Thoracic aorta (tissue), 2 donors: ENCODE measurements at regions not wholly inside any gene's neighbourhood (a gene's known extent, or its start where the extent isn't known, plus 50 kb on each side); places are given as distances from the start of the nearest gene placed in this dataset.

Source experiments
- ATAC-seq: fragments of 150-250 bp; one replicate; pipeline ENCODE4 v1.8.0; 2017; ENCODE audit warnings: low read depth; ENCODE audit not compliant: insufficient number of reproducible peaks, low FRiP score
- DNase-seq: peaks from one replicate; pipeline ENCODE4 v3.0.0-alpha.2; 2020; ENCODE audit warnings: low spot score
- H3K27ac ChIP-seq, 2 donors: fragments of 200-600 bp; sonication (generic); 1 replicate in 1 of 2; 2 replicates in 1 of 2; pipeline ENCODE4 v1.5.1; 2016; ENCODE audit warnings: mild to moderate bottlenecking in 2 of 2, moderate library complexity in 2 of 2
- H3K27me3 ChIP-seq: fragments of 200-600 bp; sonication (generic); replicated peaks from 2 replicates; pipeline ENCODE4 v1.6.0; 2016; ENCODE audit warnings: mild to moderate bottlenecking; ENCODE audit not compliant: insufficient read depth
- H3K36me3 ChIP-seq: fragments of 200-600 bp; sonication (generic); one replicate; pipeline ENCODE4 v1.5.1; 2016
- H3K4me1 ChIP-seq, 2 donors: fragments of 200-600 bp; sonication (generic); 1 replicate in 1 of 2; 2 replicates in 1 of 2; pipeline versions ENCODE4 v1.5.1 to v1.6.0; 2016; ENCODE audit warnings: low read depth in 2 of 2, mild to moderate bottlenecking in 1 of 2; ENCODE audit not compliant: control insufficient read depth in 1 of 2
- H3K4me3 ChIP-seq: fragments of 200-600 bp; sonication (generic); 2 replicates; pipeline ENCODE4 v1.5.1; 2016; ENCODE audit warnings: mild to moderate bottlenecking
- H3K9me3 ChIP-seq: fragments of 200-600 bp; sonication (generic); 2 replicates; pipeline ENCODE4 v1.5.1; 2016
- TF ChIP-seq, protein P1 (sequence below): fragments of 200-600 bp; sonication (generic); IDR thresholded peaks from one replicate; pipeline ENCODE4 v1.5.1; 2019; ENCODE audit warnings: antibody characterized with exemption

DNA sequence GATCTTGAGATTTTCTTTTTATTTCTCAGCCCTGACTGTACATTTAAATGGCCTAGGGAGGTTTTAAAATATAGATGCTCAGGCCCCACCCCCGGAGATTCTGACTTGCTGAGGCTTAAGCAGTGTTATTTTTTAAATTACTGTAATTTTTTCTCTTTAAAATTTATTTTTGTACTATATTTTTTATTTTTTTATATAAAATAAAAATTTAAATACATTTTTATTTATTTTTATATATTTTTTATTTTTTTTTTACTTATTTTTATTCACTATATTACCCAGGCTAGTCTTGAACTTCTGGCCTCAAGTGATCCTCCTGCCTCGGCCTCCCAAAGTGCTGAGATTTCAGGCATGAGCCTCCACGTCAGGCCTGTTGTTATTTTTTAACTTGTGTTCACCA is 83.3 kb downstream of the KATNIP start:
- no peak overlapping the region for H3K4me3 ChIP-seq
- H3K4me1 ChIP-seq: no peaks in the 10 kb centered on the region
- no peak for DNase-seq
- no peaks in the 10 kb centered on the region for H3K27me3 ChIP-seq
- no peaks in the 10 kb centered on the region for H3K9me3 ChIP-seq
- H3K27ac ChIP-seq: no peak overlapping the region
- no peaks in the 10 kb centered on the region for H3K36me3 ChIP-seq
- ATAC-seq: no peak
- TF ChIP-seq, protein P1, sequence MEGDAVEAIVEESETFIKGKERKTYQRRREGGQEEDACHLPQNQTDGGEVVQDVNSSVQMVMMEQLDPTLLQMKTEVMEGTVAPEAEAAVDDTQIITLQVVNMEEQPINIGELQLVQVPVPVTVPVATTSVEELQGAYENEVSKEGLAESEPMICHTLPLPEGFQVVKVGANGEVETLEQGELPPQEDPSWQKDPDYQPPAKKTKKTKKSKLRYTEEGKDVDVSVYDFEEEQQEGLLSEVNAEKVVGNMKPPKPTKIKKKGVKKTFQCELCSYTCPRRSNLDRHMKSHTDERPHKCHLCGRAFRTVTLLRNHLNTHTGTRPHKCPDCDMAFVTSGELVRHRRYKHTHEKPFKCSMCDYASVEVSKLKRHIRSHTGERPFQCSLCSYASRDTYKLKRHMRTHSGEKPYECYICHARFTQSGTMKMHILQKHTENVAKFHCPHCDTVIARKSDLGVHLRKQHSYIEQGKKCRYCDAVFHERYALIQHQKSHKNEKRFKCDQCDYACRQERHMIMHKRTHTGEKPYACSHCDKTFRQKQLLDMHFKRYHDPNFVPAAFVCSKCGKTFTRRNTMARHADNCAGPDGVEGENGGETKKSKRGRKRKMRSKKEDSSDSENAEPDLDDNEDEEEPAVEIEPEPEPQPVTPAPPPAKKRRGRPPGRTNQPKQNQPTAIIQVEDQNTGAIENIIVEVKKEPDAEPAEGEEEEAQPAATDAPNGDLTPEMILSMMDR: no peak

DNA sequence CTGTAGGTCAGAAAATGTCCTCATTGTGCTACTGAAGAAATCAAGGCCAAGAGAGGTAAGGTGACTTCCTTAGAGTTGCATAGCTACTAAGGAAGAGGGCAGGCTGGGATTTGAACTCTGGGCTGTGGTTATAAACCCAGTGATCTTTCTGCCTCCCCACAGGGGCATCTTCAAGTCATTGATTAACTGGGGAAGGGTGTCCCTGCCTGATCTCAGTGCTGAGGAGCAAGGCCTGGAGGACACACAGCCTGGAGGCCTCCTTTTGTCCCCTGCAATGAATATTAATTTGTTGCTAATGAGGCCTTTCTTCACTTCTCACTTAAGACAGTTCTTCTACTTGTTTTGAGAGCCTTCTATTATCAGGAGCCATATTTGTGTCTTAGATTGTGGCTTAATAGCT is 83.8 kb downstream of the KATNIP start:
- Histone ChIP-seq H3K36me3 (no peaks in the 10 kb centered on the region), H3K4me3 (no peak overlapping the region), H3K27me3 (no peaks in the 10 kb centered on the region), H3K4me1 (no peaks in the 10 kb centered on the region), H3K27ac (no peak overlapping the region), H3K9me3 (no peaks in the 10 kb centered on the region)
- DNase-seq: no peak
- TF ChIP-seq, protein P1: no peak
- no peak for ATAC-seq

DNA sequence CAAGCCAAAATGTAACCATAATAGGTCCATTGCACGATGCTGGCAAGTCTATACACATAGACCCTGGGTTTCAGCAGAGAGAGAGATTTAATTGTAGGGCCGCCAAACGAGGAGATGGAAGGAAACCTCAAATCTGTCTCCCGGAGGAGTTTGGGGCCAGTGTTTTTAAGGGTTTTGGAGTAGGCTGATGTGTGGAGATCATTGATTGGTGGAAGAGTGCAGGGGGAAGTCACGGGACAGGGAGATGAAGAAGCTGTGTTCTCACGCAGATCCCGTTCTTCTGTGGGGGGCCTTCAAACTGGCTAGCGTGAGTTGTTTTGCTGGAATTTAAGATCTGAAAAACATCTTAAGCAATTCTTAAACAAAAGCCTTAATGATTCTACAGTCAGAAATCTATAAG is 84.8 kb downstream of the KATNIP start:
- TF ChIP-seq, protein P1: no peak
- ATAC-seq (no peak), DNase-seq (no peak)

DNA sequence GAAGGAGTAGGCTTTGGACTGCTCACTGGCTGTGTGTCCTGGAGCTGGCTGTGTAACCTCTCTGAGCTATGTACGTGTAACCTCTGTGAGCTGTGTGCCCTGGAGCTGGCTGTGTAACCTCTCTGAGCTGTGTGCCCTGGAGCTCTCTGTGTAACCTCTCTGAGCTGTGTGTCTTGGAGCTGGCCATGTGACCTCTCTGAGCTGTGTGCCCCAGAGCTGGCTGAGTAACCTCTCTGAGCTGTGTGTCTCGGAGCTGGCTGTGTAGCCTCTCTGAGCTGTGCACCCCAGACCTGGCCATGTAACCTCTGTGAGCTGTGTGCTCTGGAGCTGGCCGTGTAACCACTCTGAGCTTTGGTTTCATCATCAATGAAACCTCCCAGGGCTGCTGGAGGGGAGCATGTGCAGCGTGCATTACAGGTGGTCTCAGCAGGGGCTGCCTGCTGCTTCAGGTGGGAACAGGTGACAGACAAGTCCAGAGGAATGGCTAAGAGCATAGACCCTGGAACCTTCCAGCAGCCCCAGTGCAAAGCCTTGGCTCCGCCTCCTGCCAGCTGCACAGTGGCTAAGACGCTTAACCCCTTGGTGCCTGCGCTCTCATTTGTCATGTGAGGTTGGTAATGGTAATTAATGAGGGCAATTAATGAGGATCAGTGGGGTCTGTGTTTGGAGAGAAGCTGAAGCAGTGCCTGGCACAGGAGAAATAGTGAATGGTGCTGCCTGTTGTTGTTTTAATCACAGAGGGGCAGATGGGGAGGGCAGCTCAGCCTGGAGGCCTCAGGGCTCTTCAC is 86.7 kb downstream of the KATNIP start:
- Histone ChIP-seq H3K4me3 (no peak overlapping the region), H3K27me3 (no peaks in the 10 kb centered on the region), H3K9me3 (no peaks in the 10 kb centered on the region), H3K36me3 (no peaks in the 10 kb centered on the region), H3K27ac (no peak overlapping the region), H3K4me1 (no peaks in the 10 kb centered on the region)
- ATAC-seq (no peak), DNase-seq (no peak)
- TF ChIP-seq, protein P1: no peak

More for the DNA sequence above, 84.8 kb downstream of the KATNIP start:
- H3K4me1 ChIP-seq: no peaks in the 10 kb centered on the region
- no peak overlapping the region for H3K27ac ChIP-seq
- no peak overlapping the region for H3K4me3 ChIP-seq
- no peaks in the 10 kb centered on the region for H3K9me3 ChIP-seq
- H3K27me3 ChIP-seq: no peaks in the 10 kb centered on the region
- no peaks in the 10 kb centered on the region for H3K36me3 ChIP-seq

DNA sequence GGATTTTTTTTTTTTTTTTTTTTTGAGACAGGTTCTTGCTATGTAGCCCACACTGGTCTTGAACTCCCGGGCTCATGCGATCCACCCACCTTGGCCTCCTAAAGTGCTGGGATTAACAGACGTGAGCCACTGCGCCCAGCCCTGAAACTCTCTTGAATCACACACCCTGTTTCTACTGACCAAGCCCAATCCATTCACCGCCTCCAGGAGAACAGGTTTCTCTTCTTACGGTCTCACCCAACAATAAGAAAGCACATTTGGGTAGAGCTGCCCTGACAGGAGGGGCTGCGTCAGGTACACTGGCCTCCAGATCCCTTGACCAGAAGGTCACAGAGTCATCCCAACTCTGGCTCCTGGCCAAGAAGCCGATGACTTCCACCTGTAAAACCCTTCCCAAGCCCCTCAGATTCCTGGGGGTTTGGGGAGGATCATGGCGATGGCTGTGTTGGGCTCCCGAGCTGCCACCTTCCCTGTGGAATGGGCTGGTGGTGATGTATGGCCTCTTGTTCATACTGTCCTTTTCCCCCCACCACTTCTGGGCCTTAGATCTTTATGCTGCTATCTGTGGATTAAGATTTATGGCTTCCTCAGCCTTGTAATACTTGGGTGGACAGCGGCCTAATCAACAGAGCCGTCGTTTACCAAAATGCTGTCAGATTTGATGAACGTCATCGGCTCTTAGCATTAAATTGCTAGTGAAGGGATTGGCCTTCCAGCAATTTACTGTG is 89.1 kb downstream of the KATNIP start:
- TF ChIP-seq, protein P1: no peak
- Histone ChIP-seq H3K9me3 (no peaks in the 10 kb centered on the region), H3K36me3 (no peaks in the 10 kb centered on the region), H3K4me1 (no peaks in the 10 kb centered on the region), H3K4me3 (no peak overlapping the region), H3K27me3 (no peaks in the 10 kb centered on the region), H3K27ac (no peak overlapping the region)
- DNase-seq: no peak
- ATAC-seq: no peak
